GM13976 (cell line): ENCODE measurements at regions not wholly inside any gene's neighbourhood (a gene's known extent, or its start where the extent isn't known, plus 50 kb on each side); places are given as distances from the start of the nearest gene placed in this dataset.

Source experiments
- DNase-seq: peaks from one replicate; pipeline ENCODE4 v3.0.0; 2012; ENCODE audit warnings: low spot score
- in situ Hi-C: fragments of 300-500 bp; cut with MboI; formaldehyde crosslinking; loops from one replicate; pipeline ENCODE4 v1.12.0; 2022; ENCODE audit warnings: low sequenced_read_pairs, mixed read lengths, inconsistent platforms; ENCODE audit not compliant: unreplicated experiment
- TF ChIP-seq, protein P1 (sequence below): IDR thresholded peaks from 2 replicates; pipeline ENCODE4 v1.5.1; 2012; ENCODE audit warnings: borderline replicate concordance, mild to moderate bottlenecking; ENCODE audit not compliant: insufficient read depth; ENCODE audit errors: extremely low read depth, missing control alignments, control extremely low read depth

DNA sequence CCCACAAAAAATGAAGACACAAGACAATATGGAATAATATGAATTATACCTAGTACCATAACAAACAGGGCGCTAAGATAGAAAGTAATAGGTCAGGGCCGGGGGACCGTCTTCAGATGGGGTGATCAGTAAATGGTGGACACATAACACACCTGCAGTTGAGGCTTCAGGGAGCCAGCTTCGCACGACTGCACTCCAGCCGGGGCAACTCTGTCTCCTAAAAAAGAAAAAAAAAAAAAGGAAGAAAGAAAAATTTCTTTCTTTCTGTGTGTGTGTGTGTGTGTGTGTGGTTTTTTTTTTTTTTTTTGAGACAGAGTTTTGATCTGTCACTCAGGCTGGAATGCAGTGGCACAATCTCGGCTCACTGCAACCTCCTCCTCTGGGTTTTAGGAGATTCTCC is 75.0 kb upstream of the HSPA9 start:
- TF ChIP-seq, protein P1, sequence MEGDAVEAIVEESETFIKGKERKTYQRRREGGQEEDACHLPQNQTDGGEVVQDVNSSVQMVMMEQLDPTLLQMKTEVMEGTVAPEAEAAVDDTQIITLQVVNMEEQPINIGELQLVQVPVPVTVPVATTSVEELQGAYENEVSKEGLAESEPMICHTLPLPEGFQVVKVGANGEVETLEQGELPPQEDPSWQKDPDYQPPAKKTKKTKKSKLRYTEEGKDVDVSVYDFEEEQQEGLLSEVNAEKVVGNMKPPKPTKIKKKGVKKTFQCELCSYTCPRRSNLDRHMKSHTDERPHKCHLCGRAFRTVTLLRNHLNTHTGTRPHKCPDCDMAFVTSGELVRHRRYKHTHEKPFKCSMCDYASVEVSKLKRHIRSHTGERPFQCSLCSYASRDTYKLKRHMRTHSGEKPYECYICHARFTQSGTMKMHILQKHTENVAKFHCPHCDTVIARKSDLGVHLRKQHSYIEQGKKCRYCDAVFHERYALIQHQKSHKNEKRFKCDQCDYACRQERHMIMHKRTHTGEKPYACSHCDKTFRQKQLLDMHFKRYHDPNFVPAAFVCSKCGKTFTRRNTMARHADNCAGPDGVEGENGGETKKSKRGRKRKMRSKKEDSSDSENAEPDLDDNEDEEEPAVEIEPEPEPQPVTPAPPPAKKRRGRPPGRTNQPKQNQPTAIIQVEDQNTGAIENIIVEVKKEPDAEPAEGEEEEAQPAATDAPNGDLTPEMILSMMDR, result no peak
- no peak for DNase-seq
- in situ Hi-C loops, result no loop called here

DNA sequence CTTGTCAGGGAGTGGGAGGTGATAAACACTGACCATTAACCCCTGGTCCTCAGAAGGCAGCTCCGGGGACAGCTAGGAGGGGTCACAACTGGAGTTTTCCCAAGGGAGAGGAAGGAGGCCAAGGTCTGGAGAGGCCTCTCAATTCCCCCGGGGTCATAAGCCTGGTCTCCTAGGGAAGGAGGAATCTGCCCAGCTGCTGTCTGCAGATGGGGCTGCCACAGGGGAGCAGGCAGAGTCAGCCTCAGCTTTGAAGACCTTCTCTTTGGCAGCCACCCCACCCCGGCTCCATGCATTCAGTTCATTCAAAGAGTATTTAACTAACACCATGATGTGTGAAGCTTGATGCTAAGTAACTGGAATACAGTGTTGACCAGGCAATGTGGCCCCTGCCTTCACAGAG is 74.6 kb upstream of the HSPA9 start:
- DNase-seq, result no peak
- in situ Hi-C loops, result loop anchor here (10.0 kb wide), 1 partner anchor 615 kb away; no protein-coding TSS in a partner anchor
- TF ChIP-seq, protein P1, result no peak

DNA sequence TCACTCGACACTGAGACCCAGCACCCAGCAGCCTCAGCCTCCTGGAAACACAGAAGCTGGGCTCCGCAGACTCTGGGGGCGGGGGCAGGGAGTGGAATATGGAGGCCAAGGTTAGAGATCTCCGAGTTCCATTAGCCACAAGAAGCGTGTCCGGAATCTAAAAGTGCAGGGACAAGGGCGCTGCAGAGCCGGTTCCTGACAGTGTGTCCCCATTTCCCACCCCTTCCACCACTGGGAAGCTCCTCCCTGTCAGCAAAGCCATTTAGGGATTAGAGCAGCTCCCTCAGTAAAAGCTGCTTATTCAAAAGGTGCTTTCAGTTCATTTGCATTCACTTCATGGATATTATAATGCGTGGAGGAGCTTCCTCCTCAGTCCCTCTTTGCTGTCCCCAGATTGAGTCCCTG is 74.1 kb upstream of the HSPA9 start:
- DNase-seq, result no peak
- in situ Hi-C loops, result loop anchor here (10.0 kb wide), 1 partner anchor 615 kb away; no protein-coding TSS in a partner anchor
- TF ChIP-seq, protein P1, result no peak

DNA sequence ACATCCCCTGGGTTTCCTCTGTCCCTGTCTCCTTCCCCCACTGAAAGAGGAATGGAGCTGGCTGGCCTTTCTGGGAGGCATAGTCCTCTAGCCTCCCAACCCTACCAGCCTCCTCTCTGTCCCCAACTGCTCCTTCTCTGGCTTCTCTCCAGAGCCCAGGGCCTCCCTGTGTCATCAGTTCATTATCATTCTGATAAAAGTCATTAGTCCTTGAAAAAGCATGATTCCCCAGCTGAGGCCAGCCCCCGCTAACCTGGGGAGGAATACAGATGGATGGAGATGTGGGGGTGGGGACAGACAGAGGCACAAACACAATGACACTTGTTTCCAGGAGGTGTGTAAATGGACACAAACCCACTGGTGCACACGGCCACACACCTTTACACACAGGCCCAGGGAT is 73.6 kb upstream of the HSPA9 start:
- TF ChIP-seq, protein P1, result no peak
- in situ Hi-C loops, result loop anchor here (10.0 kb wide), 1 partner anchor 616 kb away; no protein-coding TSS in a partner anchor
- DNase-seq, result no peak

DNA sequence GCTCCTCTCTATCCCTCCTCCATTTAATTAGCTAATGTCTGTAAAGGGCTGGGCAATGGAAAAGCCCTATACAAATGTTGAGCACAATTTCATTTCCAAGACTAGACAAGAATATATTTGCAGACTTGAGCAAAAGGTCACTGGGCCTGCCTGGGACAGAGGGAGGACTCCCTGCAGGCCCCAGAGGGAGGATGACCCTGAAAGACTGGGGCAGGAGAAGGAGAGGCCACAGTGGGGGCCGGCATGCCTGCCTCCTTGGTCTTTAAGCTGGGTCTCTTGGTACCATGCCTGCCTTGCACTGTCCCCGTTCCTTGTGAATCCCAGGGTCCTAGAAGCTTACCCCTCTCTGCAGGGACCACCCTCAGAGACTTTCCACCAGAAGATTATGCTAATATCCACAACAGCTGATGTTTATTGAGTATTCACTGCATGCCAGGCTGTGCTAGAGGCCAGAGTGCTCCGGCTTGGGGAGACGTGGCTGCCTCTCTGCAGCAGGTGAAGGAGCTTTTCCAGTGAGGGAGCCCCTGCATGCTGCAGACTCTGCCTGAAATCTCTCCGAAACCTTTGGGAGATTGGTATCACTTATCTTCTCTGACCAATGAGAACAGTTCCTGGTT is 72.7 kb upstream of the HSPA9 start:
- in situ Hi-C loops, result loop anchor here (10.0 kb wide), 1 partner anchor 617 kb away; no protein-coding TSS in a partner anchor
- TF ChIP-seq, protein P1, result no peak

DNA sequence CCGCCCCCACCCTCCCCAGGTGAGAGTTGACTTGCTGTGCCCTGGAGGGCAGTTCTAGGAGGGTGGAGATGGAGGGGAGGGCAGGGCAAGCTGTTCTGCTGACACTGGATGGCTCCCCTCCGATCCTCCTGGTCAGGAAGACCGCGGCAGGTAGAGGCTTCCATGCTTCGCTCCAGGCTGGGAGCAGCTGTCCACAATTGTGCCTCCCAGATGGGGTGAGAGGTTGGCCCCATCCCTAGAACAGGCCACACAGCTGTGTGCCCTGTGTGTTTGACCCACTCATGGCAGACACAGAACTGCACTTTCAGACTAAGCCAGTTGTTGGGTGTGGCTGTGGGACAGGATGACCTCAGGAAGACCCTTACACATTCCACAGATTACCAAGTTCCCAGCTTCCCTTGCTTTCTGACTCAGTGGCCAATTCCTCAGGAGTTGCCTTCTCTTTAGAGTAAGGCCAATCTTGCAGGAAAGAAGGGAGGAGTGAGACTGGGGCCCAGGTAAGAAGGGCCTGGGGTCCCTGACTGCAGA is 72.1 kb upstream of the HSPA9 start:
- in situ Hi-C loops, result loop anchor here (10.0 kb wide), 1 partner anchor 617 kb away; no protein-coding TSS in a partner anchor
- TF ChIP-seq, protein P1, result no peak

More for the DNA sequence above, 72.7 kb upstream of the HSPA9 start:
- no peak for DNase-seq

DNA sequence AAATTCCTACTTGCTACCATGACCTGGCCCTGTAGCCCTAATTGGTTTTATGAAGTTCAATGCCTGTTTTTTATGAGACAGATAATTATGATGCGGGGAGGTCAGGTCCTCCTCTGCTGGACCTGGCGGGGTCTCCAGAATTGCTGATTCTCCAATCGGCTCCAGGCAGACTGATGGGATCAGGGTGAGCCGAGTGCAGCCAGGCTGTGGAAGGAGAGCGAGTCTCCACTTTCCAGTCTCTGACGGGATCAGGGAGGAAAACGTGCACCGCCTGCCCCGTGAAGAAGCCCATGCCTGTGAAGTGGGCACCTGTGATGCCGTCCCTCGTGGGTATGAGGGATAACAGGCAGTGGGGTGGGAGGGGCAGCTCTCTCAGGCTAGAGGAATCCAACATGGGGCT is 71.5 kb upstream of the HSPA9 start:
- TF ChIP-seq, protein P1, result no peak
- in situ Hi-C loops, result loop anchor here (10.0 kb wide), 1 partner anchor 618 kb away; no protein-coding TSS in a partner anchor
- DNase-seq, result no peak

More for the DNA sequence above, 72.1 kb upstream of the HSPA9 start:
- DNase-seq, result no peak
